ENCODE measurements at regions not wholly inside any gene's neighbourhood (a gene's known extent, or its start where the extent isn't known, plus 50 kb on each side); places are given as distances from the start of the nearest gene placed in this dataset.

- TF ChIP-seq CTCF (IDR thresholded peaks at IDR 0.05) (no peak), POLR2A (IDR thresholded peaks at IDR 0.05) (no peak), EP300 (IDR thresholded peaks at IDR 0.05) (no peak), POLR2AphosphoS5 (IDR thresholded peaks at IDR 0.05) (no peak)
Measured at GRCh38 chr4:167359711-167360110, 125.4 kb upstream of the SPOCK3 start.
